ENCODE measurements at regions not wholly inside any gene's neighbourhood (a gene's known extent, or its start where the extent isn't known, plus 50 kb on each side); places are given as distances from the start of the nearest gene placed in this dataset.

GRCh38 chr6:126268092-126268491 lies 71.8 kb upstream of the CENPW start:
- TF ChIP-seq CTCF (IDR thresholded peaks at IDR 0.05; ENCODE audit: insufficient read depth, low read depth, low read length) (no peak), EZH2 (IDR thresholded peaks at IDR 0.05; ENCODE audit: insufficient read depth, low read length) (no peak)
